Esophagus muscularis mucosa (tissue), 4 donors: ENCODE measurements at regions not wholly inside any gene's neighbourhood (a gene's known extent, or its start where the extent isn't known, plus 50 kb on each side); places are given as distances from the start of the nearest gene placed in this dataset.

Experiments used
- EP300 ChIP-seq: sonication (generic); formaldehyde crosslinking; IDR thresholded peaks from one replicate; pipeline ENCODE4 v1.6.1; 2017; ENCODE audit warnings: antibody characterized with exemption
- POLR2A ChIP-seq: fragments of 450-650 bp; IDR thresholded peaks from one replicate; pipeline ENCODE4 v1.6.1; 2017; ENCODE audit warnings: antibody characterized with exemption, moderate library complexity, mild to moderate bottlenecking, low read depth
- POLR2AphosphoS5 ChIP-seq, 2 donors: sonication (generic); formaldehyde crosslinking; IDR thresholded peaks; one replicate each; pipeline ENCODE4 v1.6.1; 2017; ENCODE audit warnings: antibody characterized with exemption in 2 of 2
- TF ChIP-seq, protein P1 (sequence below), 3 experiments: fragments of 200-600 bp in 2 of 3; fragments of 450-650 bp in 1 of 3; sonication (generic) in 2 of 3; IDR thresholded peaks; one replicate each; pipeline ENCODE4 v1.5.1; 2017 to 2019; ENCODE audit warnings: antibody characterized with exemption in 3 of 3, mild to moderate bottlenecking in 2 of 3, moderate library complexity in 1 of 3

DNA sequence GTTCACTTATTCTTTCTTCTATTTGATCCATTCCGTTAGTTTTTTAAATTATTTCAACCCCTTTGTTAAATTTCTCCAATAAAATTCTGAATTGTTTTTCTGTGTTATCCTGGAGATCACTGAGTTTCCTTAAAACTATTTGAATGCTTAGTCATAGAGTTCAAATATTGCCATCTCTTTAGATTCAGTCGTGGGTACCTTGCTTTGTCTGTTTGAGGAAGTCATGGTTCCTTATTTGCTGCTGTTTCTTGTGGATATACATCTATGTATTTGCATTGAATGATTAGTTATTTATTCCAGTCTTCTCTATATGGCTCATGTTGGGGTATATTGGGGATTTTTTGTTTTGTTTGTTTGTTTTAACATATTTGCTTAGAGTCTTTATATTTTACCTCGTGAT is 80.6 kb downstream of the HINT1 start:
- TF ChIP-seq, protein P1, sequence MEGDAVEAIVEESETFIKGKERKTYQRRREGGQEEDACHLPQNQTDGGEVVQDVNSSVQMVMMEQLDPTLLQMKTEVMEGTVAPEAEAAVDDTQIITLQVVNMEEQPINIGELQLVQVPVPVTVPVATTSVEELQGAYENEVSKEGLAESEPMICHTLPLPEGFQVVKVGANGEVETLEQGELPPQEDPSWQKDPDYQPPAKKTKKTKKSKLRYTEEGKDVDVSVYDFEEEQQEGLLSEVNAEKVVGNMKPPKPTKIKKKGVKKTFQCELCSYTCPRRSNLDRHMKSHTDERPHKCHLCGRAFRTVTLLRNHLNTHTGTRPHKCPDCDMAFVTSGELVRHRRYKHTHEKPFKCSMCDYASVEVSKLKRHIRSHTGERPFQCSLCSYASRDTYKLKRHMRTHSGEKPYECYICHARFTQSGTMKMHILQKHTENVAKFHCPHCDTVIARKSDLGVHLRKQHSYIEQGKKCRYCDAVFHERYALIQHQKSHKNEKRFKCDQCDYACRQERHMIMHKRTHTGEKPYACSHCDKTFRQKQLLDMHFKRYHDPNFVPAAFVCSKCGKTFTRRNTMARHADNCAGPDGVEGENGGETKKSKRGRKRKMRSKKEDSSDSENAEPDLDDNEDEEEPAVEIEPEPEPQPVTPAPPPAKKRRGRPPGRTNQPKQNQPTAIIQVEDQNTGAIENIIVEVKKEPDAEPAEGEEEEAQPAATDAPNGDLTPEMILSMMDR (IDR thresholded peaks at IDR 0.05), result no peak
- TF ChIP-seq POLR2A (no peak), POLR2AphosphoS5 (IDR thresholded peaks at IDR 0.05) (no peak), EP300 (no peak)
